ENCODE measurements at regions not wholly inside any gene's neighbourhood (a gene's known extent, or its start where the extent isn't known, plus 50 kb on each side); places are given as distances from the start of the nearest gene placed in this dataset.

DNA sequence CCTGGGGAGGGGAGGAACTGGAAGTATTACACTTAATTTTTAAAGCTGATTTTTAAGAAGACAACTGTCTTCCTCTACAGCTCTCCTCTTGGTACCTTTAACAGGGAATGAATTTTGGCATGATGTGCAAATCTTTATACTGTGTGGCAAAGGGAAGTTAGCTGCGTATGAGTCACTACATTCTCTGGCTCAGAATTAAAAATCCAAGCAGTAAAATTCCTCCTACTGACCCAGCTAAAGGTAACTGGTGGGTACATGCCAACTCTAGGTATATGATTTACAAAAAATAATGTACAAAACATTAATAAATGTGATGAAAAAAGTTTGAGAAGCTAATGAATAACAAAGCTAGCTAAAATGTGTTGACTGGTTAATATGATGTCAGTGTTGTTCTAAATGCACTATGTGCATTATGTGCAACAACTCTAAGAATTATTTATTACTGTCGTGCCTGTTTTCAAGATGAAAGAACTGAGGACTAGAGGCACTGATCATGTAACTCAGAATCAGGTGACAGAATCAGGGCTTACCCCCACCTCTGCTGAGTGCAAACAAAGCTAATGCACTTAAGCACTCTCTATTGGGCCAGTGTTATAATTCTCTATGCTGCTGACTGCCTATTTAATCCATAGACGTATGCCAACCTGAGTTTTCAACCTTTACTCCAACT lies 194.7 kb upstream of the CADPS start:
- TF ChIP-seq, protein P1, sequence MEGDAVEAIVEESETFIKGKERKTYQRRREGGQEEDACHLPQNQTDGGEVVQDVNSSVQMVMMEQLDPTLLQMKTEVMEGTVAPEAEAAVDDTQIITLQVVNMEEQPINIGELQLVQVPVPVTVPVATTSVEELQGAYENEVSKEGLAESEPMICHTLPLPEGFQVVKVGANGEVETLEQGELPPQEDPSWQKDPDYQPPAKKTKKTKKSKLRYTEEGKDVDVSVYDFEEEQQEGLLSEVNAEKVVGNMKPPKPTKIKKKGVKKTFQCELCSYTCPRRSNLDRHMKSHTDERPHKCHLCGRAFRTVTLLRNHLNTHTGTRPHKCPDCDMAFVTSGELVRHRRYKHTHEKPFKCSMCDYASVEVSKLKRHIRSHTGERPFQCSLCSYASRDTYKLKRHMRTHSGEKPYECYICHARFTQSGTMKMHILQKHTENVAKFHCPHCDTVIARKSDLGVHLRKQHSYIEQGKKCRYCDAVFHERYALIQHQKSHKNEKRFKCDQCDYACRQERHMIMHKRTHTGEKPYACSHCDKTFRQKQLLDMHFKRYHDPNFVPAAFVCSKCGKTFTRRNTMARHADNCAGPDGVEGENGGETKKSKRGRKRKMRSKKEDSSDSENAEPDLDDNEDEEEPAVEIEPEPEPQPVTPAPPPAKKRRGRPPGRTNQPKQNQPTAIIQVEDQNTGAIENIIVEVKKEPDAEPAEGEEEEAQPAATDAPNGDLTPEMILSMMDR (IDR thresholded peaks at IDR 0.05; ENCODE audit: low read depth, low read length, missing input control): no peak
- no peak for TF ChIP-seq SP1 (IDR thresholded peaks at IDR 0.05)
- TF ChIP-seq, protein P2, sequence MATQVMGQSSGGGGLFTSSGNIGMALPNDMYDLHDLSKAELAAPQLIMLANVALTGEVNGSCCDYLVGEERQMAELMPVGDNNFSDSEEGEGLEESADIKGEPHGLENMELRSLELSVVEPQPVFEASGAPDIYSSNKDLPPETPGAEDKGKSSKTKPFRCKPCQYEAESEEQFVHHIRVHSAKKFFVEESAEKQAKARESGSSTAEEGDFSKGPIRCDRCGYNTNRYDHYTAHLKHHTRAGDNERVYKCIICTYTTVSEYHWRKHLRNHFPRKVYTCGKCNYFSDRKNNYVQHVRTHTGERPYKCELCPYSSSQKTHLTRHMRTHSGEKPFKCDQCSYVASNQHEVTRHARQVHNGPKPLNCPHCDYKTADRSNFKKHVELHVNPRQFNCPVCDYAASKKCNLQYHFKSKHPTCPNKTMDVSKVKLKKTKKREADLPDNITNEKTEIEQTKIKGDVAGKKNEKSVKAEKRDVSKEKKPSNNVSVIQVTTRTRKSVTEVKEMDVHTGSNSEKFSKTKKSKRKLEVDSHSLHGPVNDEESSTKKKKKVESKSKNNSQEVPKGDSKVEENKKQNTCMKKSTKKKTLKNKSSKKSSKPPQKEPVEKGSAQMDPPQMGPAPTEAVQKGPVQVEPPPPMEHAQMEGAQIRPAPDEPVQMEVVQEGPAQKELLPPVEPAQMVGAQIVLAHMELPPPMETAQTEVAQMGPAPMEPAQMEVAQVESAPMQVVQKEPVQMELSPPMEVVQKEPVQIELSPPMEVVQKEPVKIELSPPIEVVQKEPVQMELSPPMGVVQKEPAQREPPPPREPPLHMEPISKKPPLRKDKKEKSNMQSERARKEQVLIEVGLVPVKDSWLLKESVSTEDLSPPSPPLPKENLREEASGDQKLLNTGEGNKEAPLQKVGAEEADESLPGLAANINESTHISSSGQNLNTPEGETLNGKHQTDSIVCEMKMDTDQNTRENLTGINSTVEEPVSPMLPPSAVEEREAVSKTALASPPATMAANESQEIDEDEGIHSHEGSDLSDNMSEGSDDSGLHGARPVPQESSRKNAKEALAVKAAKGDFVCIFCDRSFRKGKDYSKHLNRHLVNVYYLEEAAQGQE (IDR thresholded peaks at IDR 0.05): no peak
- TF ChIP-seq, protein P3, sequence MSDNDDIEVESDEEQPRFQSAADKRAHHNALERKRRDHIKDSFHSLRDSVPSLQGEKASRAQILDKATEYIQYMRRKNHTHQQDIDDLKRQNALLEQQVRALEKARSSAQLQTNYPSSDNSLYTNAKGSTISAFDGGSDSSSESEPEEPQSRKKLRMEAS (IDR thresholded peaks at IDR 0.05): no peak
- TF ChIP-seq GABPA (IDR thresholded peaks at IDR 0.05 in 1 of 2, conservative IDR thresholded peaks at IDR 0.05 in 1 of 2): no peak
- TF ChIP-seq, protein P4, sequence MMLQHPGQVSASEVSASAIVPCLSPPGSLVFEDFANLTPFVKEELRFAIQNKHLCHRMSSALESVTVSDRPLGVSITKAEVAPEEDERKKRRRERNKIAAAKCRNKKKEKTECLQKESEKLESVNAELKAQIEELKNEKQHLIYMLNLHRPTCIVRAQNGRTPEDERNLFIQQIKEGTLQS (IDR thresholded peaks at IDR 0.05): no peak
- no peak for TF ChIP-seq YY1 (IDR thresholded peaks at IDR 0.05)
- no peak for TF ChIP-seq RAD21 (IDR thresholded peaks at IDR 0.05)
- no peak for TF ChIP-seq EGR1 (IDR thresholded peaks at IDR 0.05; ENCODE audit: low read depth in 2 of 2)
- TF ChIP-seq RXRA (IDR thresholded peaks at IDR 0.05): no peak
- TF ChIP-seq HNF4A (conservative IDR thresholded peaks at IDR 0.05): no peak

All from liver (tissue), 3 donors.